Endothelial cell of umbilical vein (primary cell): ENCODE measurements at regions not wholly inside any gene's neighbourhood (a gene's known extent, or its start where the extent isn't known, plus 50 kb on each side); places are given as distances from the start of the nearest gene placed in this dataset.

Source experiments
- BruUV-seq: library from RNA; stranded (reverse); fragments of 400-500 nt; replicated peaks from 2 replicates; lab custom pipeline; 2021; lab: Mats Ljungman, UMichigan
- CTCF ChIA-PET: fragments of 300-600, 350-600 bp; sonication (Branson Sonifier 250); formaldehyde crosslinking; loops from one replicate; lab custom pipeline; 2021; ENCODE audit warnings: antibody characterized with exemption, inconsistent platforms; lab: Charles Lee
- POLR2A ChIA-PET: fragments of 300-600, 350-600 bp; sonication (Branson Sonifier 250); formaldehyde crosslinking; loops from one replicate; lab custom pipeline; 2021; ENCODE audit warnings: antibody characterized with exemption, inconsistent platforms; lab: Charles Lee
- DNase-seq: peaks from one replicate; pipeline ENCODE4 v3.0.0-alpha.2; 2011; ENCODE audit warnings: low read depth, low spot score
- FAIRE-seq: peaks from 2 replicates; lab custom pipeline; 2011; peaks lifted over from hg19 to GRCh38; lab: Jason Lieb, UNC
- H2AFZ ChIP-seq: 2 replicates; pipeline ENCODE4 v1.6.0; 2012; ENCODE audit warnings: low read depth, low read length, control low read depth, inconsistent platforms
- H3K27ac ChIP-seq: 2 replicates; pipeline ENCODE4 v1.5.1; 2011; ENCODE audit warnings: low read depth, mild to moderate bottlenecking, control low read depth, low read length, moderate library complexity; ENCODE audit not compliant: insufficient read depth
- H3K27me3 ChIP-seq, 2 experiments: 2 replicates each; pipeline versions ENCODE4 v1.6.0 to v1.6.1; 2011; ENCODE audit warnings: low read length in 2 of 2, mixed read lengths in 1 of 2; ENCODE audit not compliant: control insufficient read depth in 2 of 2, insufficient read depth in 2 of 2
- H3K36me3 ChIP-seq, 2 experiments: 2 replicates in 1 of 2; 3 replicates in 1 of 2; pipeline ENCODE4 v1.5.1; 2011; ENCODE audit warnings: low read length in 2 of 2, mild to moderate bottlenecking in 1 of 2, moderate library complexity in 1 of 2; ENCODE audit not compliant: control insufficient read depth in 2 of 2, insufficient read depth in 2 of 2; ENCODE audit errors: extremely low read depth in 1 of 2
- H3K4me1 ChIP-seq: 3 replicates; pipeline ENCODE4 v1.5.1; 2011; ENCODE audit warnings: mild to moderate bottlenecking, low read length; ENCODE audit not compliant: control insufficient read depth, insufficient read depth; ENCODE audit errors: extremely low read depth
- H3K4me2 ChIP-seq: 2 replicates; pipeline ENCODE4 v1.6.1; 2011; ENCODE audit warnings: low read length, control low read depth, mixed read lengths; ENCODE audit not compliant: insufficient read depth
- H3K4me3 ChIP-seq, 3 experiments: fragments of 200-600 bp in 1 of 3; sonication (generic), shearing (Covaris generic) in 1 of 3; replicated peaks in 1 of 3; 2 replicates each; pipeline ENCODE4 v1.5.1; 2011 to 2016; ENCODE audit warnings: control low read depth in 3 of 3, low read length in 3 of 3, mild to moderate bottlenecking in 2 of 3, inconsistent platforms in 1 of 3, low read depth in 1 of 3, moderate library complexity in 1 of 3; ENCODE audit not compliant: insufficient read depth in 1 of 3
- H3K79me2 ChIP-seq: 2 replicates; pipeline ENCODE4 v1.6.0; 2012; ENCODE audit warnings: low read length, inconsistent platforms; ENCODE audit not compliant: control insufficient read depth, insufficient read depth
- H3K9ac ChIP-seq: replicated peaks from 2 replicates; pipeline ENCODE3; 2011; ENCODE audit warnings: low read length, control low read depth; ENCODE audit not compliant: insufficient read depth; ENCODE audit errors: extremely low read depth
- H3K9me1 ChIP-seq: replicated peaks from 3 replicates; pipeline ENCODE4 v1.6.0; 2011; ENCODE audit warnings: mild to moderate bottlenecking, low read length; ENCODE audit not compliant: control insufficient read depth, insufficient read depth; ENCODE audit errors: extremely low read depth
- H3K9me3 ChIP-seq: replicated peaks from 2 replicates; pipeline ENCODE4 v1.5.1; 2012; ENCODE audit warnings: low read length, inconsistent platforms; ENCODE audit not compliant: control insufficient read depth, insufficient read depth
- H4K20me1 ChIP-seq: replicated peaks from 2 replicates; pipeline ENCODE3; 2011; ENCODE audit warnings: mild to moderate bottlenecking, low read length; ENCODE audit not compliant: control insufficient read depth, insufficient read depth; ENCODE audit errors: extremely low read depth
- CTCF ChIP-seq, 2 donors: IDR thresholded peaks; 1 replicate in 1 of 2; 2 replicates in 1 of 2; pipeline ENCODE4 v1.5.1; 2011; ENCODE audit warnings: low read length in 2 of 2, mild to moderate bottlenecking in 2 of 2, moderate library complexity in 2 of 2, control low read depth in 1 of 2, inconsistent platforms in 1 of 2, low read depth in 1 of 2; ENCODE audit not compliant: insufficient read depth in 1 of 2; ENCODE audit errors: extremely low read depth in 1 of 2
- EZH2 ChIP-seq: IDR thresholded peaks from 2 replicates; pipeline ENCODE4 v1.6.1; 2012; ENCODE audit warnings: borderline replicate concordance, low read depth, mild to moderate bottlenecking, moderate library complexity, low read length, inconsistent platforms; ENCODE audit not compliant: severe bottlenecking
- FOS ChIP-seq: IDR thresholded peaks from 2 replicates; pipeline ENCODE4 v1.6.1; 2011; ENCODE audit warnings: mild to moderate bottlenecking, low read length, moderate library complexity, borderline replicate concordance; ENCODE audit not compliant: insufficient read depth
- GATA2 ChIP-seq: IDR thresholded peaks from 2 replicates; pipeline ENCODE4 v1.7.0; 2011; ENCODE audit warnings: low read depth, mild to moderate bottlenecking, moderate library complexity, mixed read lengths, low read length; ENCODE audit not compliant: insufficient read length, insufficient read depth
- JUN ChIP-seq: IDR thresholded peaks from 2 replicates; pipeline ENCODE4 v1.6.1; 2011; ENCODE audit warnings: borderline replicate concordance, low read depth; ENCODE audit not compliant: insufficient read length, insufficient read depth
- MAX ChIP-seq: IDR thresholded peaks from 2 replicates; pipeline ENCODE4 v1.6.1; 2011; ENCODE audit not compliant: insufficient read depth, insufficient read length
- MYC ChIP-seq: IDR thresholded peaks from one replicate; pipeline ENCODE4 v1.6.1; 2011; ENCODE audit warnings: mild to moderate bottlenecking, low read depth, low read length
- POLR2A ChIP-seq: IDR thresholded peaks from 2 replicates; pipeline ENCODE4 v1.6.1; 2012; ENCODE audit warnings: low read depth, mild to moderate bottlenecking, control low read depth, low read length
- POLR2AphosphoS5 ChIP-seq: IDR thresholded peaks from 2 replicates; pipeline ENCODE4 v1.6.1; 2012; ENCODE audit warnings: low read depth, mild to moderate bottlenecking, control low read depth, low read length, moderate library complexity; ENCODE audit not compliant: insufficient read depth
- dilution Hi-C: fragments of 300-500 bp; cut with MboI; formaldehyde crosslinking; loops from one replicate; pipeline ENCODE4 v1.15.0; 2019; ENCODE audit warnings: low sequenced_read_pairs; ENCODE audit not compliant: extremely low pct_ligation_motif_present
- intact Hi-C: fragments of 100-400 bp; cut with micrococcal nuclease; formaldehyde crosslinking; loops from one replicate; pipeline ENCODE4 v1.10.0; 2022

GRCh38 chr6:146885708-146886457 lies 287.1 kb downstream of the ADGB start:
- no peak overlapping the region for H3K4me2 ChIP-seq
- H3K79me2 ChIP-seq = no peaks in the 10 kb centered on the region
- H2AFZ ChIP-seq = no peak overlapping the region
- TF ChIP-seq GATA2 (no peak), CTCF (IDR thresholded peaks at IDR 0.05; ENCODE audit: extremely low read depth in 1 of 2, insufficient read depth in 1 of 2, low read depth in 1 of 2, low read length in 2 of 2) (no peak), EZH2 (no peak), POLR2AphosphoS5 (no peak), FOS (no peak), POLR2A (no peak), MYC (no peak), JUN (no peak), MAX (no peak)
- intact Hi-C loops = no loop called here
- ChIA-PET CTCF (no interaction called here), POLR2A (no interaction called here)
- no peak for FAIRE-seq
- no peak for DNase-seq
- H4K20me1 ChIP-seq = no peaks in the 10 kb centered on the region
- H3K9ac ChIP-seq = no peak overlapping the region
- no peak overlapping the region for H3K27ac ChIP-seq
- H3K9me1 ChIP-seq = no peaks in the 10 kb centered on the region
- dilution Hi-C loops = no loop called here
- no TSS peak for BruUV-seq
- H3K36me3 ChIP-seq = no peaks in the 10 kb centered on the region
- H3K9me3 ChIP-seq = no peaks in the 10 kb centered on the region
- no peaks in the 10 kb centered on the region for H3K27me3 ChIP-seq
- no peaks in the 10 kb centered on the region for H3K4me1 ChIP-seq
- no peak overlapping the region for H3K4me3 ChIP-seq
